GM18909 (cell line): ENCODE measurements at regions not wholly inside any gene's neighbourhood (a gene's known extent, or its start where the extent isn't known, plus 50 kb on each side); places are given as distances from the start of the nearest gene placed in this dataset.
A peak's percentile ranks its signal among the peaks of the same experiment; 100 is the strongest.

ENCODE experiments used
- ATAC-seq: cut with Tn5 transposase; IDR thresholded peaks from one replicate; pipeline ENCODE4 v1.9.1; 2021; ENCODE audit warnings: mild to moderate bottlenecking; ENCODE audit not compliant: unreplicated experiment, poor library complexity

DNA sequence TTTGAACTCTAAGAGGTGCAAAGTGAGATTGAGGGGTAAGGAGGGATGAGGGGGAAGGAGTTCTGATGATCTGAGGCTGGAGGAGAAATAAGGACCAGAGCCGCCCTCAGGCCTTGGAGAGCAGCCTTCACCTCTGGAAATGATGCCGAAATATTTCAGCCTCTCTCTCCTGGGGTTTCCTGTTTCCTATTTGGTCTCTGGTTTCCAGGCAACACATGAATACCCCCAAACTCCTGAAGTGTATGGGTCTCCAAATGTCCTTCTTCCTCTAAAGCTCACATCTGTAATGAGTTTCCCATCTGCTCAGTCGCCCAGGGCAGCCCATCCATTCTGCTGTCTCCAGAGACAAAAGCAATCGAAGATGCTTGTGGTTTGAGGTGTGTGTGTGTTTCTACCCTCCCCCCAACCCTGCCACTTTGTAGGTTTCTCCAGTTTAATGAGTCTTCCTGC is 52.0 kb upstream of the FAM20B start:
- peak; percentile 62 for ATAC-seq
